ENCODE measurements at regions not wholly inside any gene's neighbourhood (a gene's known extent, or its start where the extent isn't known, plus 50 kb on each side); places are given as distances from the start of the nearest gene placed in this dataset.

- H3K4me3 Mint-ChIP-seq (ENCODE audit: unreplicated experiment), result no peak overlapping the region
- no peaks in the 10 kb centered on the region for H3K9me3 Mint-ChIP-seq (ENCODE audit: unreplicated experiment)
- H3K4me1 Mint-ChIP-seq (ENCODE audit: unreplicated experiment), result no peaks in the 10 kb centered on the region
- no peak for TF ChIP-seq CTCF (IDR thresholded peaks at IDR 0.05)
- no peak for DNase-seq (ENCODE audit: extremely low spot score, unreplicated experiment)
- no peak overlapping the region for H3K27ac Mint-ChIP-seq (ENCODE audit: unreplicated experiment)
- H3K27me3 Mint-ChIP-seq (ENCODE audit: unreplicated experiment), result no peaks in the 10 kb centered on the region
- no peaks in the 10 kb centered on the region for H3K36me3 Mint-ChIP-seq (ENCODE audit: unreplicated experiment)
These were observed 1225.9 kb downstream of the PCDH18 start for GRCh38 chr4:136306361-136306760.

- no peak overlapping the region for H3K27ac Mint-ChIP-seq (ENCODE audit: unreplicated experiment)
- DNase-seq (ENCODE audit: extremely low spot score, unreplicated experiment), result no peak
- no peaks in the 10 kb centered on the region for H3K36me3 Mint-ChIP-seq (ENCODE audit: unreplicated experiment)
- TF ChIP-seq CTCF (IDR thresholded peaks at IDR 0.05), result no peak
- H3K4me1 Mint-ChIP-seq (ENCODE audit: unreplicated experiment), result no peaks in the 10 kb centered on the region
- no peaks in the 10 kb centered on the region for H3K9me3 Mint-ChIP-seq (ENCODE audit: unreplicated experiment)
- H3K27me3 Mint-ChIP-seq (ENCODE audit: unreplicated experiment), result no peaks in the 10 kb centered on the region
- no peak overlapping the region for H3K4me3 Mint-ChIP-seq (ENCODE audit: unreplicated experiment)
These were observed 1229.7 kb downstream of the PCDH18 start for GRCh38 chr4:136302566-136302965.

- Mint-ChIP-seq H3K4me3 (ENCODE audit: unreplicated experiment) (no peak overlapping the region), H3K4me1 (ENCODE audit: unreplicated experiment) (no peaks in the 10 kb centered on the region), H3K27me3 (ENCODE audit: unreplicated experiment) (no peaks in the 10 kb centered on the region), H3K36me3 (ENCODE audit: unreplicated experiment) (no peaks in the 10 kb centered on the region), H3K9me3 (ENCODE audit: unreplicated experiment) (no peaks in the 10 kb centered on the region), H3K27ac (ENCODE audit: unreplicated experiment) (no peak overlapping the region)
- TF ChIP-seq CTCF (IDR thresholded peaks at IDR 0.05), result no peak
- no peak for DNase-seq (ENCODE audit: extremely low spot score, unreplicated experiment)
These were observed 1230.4 kb downstream of the PCDH18 start for GRCh38 chr4:136301749-136302495.

GRCh38 chr4:136283977-136284376, 1248.3 kb downstream of the PCDH18 start:
- H3K9me3 Mint-ChIP-seq (ENCODE audit: unreplicated experiment), result no peaks in the 10 kb centered on the region
- H3K4me1 Mint-ChIP-seq (ENCODE audit: unreplicated experiment), result no peaks in the 10 kb centered on the region
- TF ChIP-seq CTCF (IDR thresholded peaks at IDR 0.05), result no peak
- H3K27me3 Mint-ChIP-seq (ENCODE audit: unreplicated experiment), result no peaks in the 10 kb centered on the region
- no peak overlapping the region for H3K4me3 Mint-ChIP-seq (ENCODE audit: unreplicated experiment)
- no peaks in the 10 kb centered on the region for H3K36me3 Mint-ChIP-seq (ENCODE audit: unreplicated experiment)
- H3K27ac Mint-ChIP-seq (ENCODE audit: unreplicated experiment), result no peak overlapping the region
- no peak for DNase-seq (ENCODE audit: extremely low spot score, unreplicated experiment)

GRCh38 chr4:136281889-136282288, 1250.4 kb downstream of the PCDH18 start:
- Mint-ChIP-seq H3K27me3 (ENCODE audit: unreplicated experiment) (no peaks in the 10 kb centered on the region), H3K4me3 (ENCODE audit: unreplicated experiment) (no peak overlapping the region), H3K9me3 (ENCODE audit: unreplicated experiment) (no peaks in the 10 kb centered on the region), H3K27ac (ENCODE audit: unreplicated experiment) (no peak overlapping the region), H3K4me1 (ENCODE audit: unreplicated experiment) (no peaks in the 10 kb centered on the region), H3K36me3 (ENCODE audit: unreplicated experiment) (no peaks in the 10 kb centered on the region)
- TF ChIP-seq CTCF (IDR thresholded peaks at IDR 0.05), result no peak
- no peak for DNase-seq (ENCODE audit: extremely low spot score, unreplicated experiment)
